ENCODE measurements at regions not wholly inside any gene's neighbourhood (a gene's known extent, or its start where the extent isn't known, plus 50 kb on each side); places are given as distances from the start of the nearest gene placed in this dataset.

- DNase-seq: peak; percentile 22
These were observed 726.6 kb upstream of the FANCL start for GRCh38 chr2:58967736-58968135.

GRCh38 chr2:58965602-58966001 lies 724.5 kb upstream of the FANCL start:
- no peak for DNase-seq

GRCh38 chr2:58959996-58960395 lies 718.9 kb upstream of the FANCL start:
- no peak for DNase-seq

GRCh38 chr2:58957188-58957840 lies 716.2 kb upstream of the FANCL start:
- DNase-seq: no peak

- DNase-seq: no peak
These were observed 713.8 kb upstream of the FANCL start for GRCh38 chr2:58954880-58955385.

GRCh38 chr2:58951722-58952121 lies 710.6 kb upstream of the FANCL start:
- DNase-seq: no peak

- no peak for DNase-seq
These were observed 709.8 kb upstream of the FANCL start for GRCh38 chr2:58950795-58951462.

- DNase-seq: peak; percentile 74
These were observed 698.3 kb upstream of the FANCL start for GRCh38 chr2:58939388-58939787.

- no peak for DNase-seq
These were observed 697.9 kb upstream of the FANCL start for GRCh38 chr2:58938988-58939387.

GRCh38 chr2:58932801-58933200 lies 691.7 kb upstream of the FANCL start:
- DNase-seq: no peak

- no peak for DNase-seq
These were observed 689.4 kb upstream of the FANCL start for GRCh38 chr2:58930537-58930936.

- DNase-seq: no peak
These were observed 687.8 kb upstream of the FANCL start for GRCh38 chr2:58928973-58929372.

- no peak for DNase-seq
These were observed 687.3 kb upstream of the FANCL start for GRCh38 chr2:58928391-58928790.

- no peak for DNase-seq
These were observed 685.0 kb upstream of the FANCL start for GRCh38 chr2:58926112-58926511.

- DNase-seq: peak; percentile 79
These were observed 684.6 kb upstream of the FANCL start for GRCh38 chr2:58925676-58926081.

GRCh38 chr2:58923869-58924268 lies 682.7 kb upstream of the FANCL start:
- DNase-seq: peak; percentile 99

GRCh38 chr2:58922245-58922644 lies 681.1 kb upstream of the FANCL start:
- peak; percentile 36 for DNase-seq

- peak; percentile 54 for DNase-seq
These were observed 680.6 kb upstream of the FANCL start for GRCh38 chr2:58921676-58922075.

- DNase-seq: peak; percentile 74
These were observed 678.9 kb upstream of the FANCL start for GRCh38 chr2:58920001-58920400.

GRCh38 chr2:58919316-58919715 lies 678.2 kb upstream of the FANCL start:
- no peak for DNase-seq

GRCh38 chr2:58918141-58918540 lies 677.0 kb upstream of the FANCL start:
- DNase-seq: peak; percentile 84

- no peak for DNase-seq
These were observed 676.5 kb upstream of the FANCL start for GRCh38 chr2:58917596-58917995.

- no peak for DNase-seq
These were observed 674.9 kb upstream of the FANCL start for GRCh38 chr2:58916063-58916462.

GRCh38 chr2:58914733-58915505 lies 673.8 kb upstream of the FANCL start:
- DNase-seq: no peak

Data from fibroblast of skin of right quadriceps (primary cell).